Caki2 (cell line): ENCODE measurements at regions not wholly inside any gene's neighbourhood (a gene's known extent, or its start where the extent isn't known, plus 50 kb on each side); places are given as distances from the start of the nearest gene placed in this dataset.

ENCODE experiments used
- DNase-seq: peaks from one replicate; pipeline ENCODE4 v3.0.0-alpha.2; 2015; ENCODE audit warnings: low read depth
- in situ Hi-C: cut with HindIII; loops from 2 replicates; pipeline ENCODE4 v1.10.0; 2016; ENCODE audit warnings: low sequenced_read_pairs, low pct_unique_long_range_greater_than_20kb, mixed read lengths

GRCh38 chr6:195861-196360 lies 96.4 kb upstream of the DUSP22 start:
- in situ Hi-C loops: no loop called here
- no peak for DNase-seq

GRCh38 chr6:196543-196942 lies 95.7 kb upstream of the DUSP22 start:
- DNase-seq: no peak
- in situ Hi-C loops: no loop called here

- no peak for DNase-seq
- in situ Hi-C loops: no loop called here
Observed at GRCh38 chr6:203661-204060, 88.6 kb upstream of the DUSP22 start.

- no peak for DNase-seq
- in situ Hi-C loops: no loop called here
Observed at GRCh38 chr6:206264-206663, 86.0 kb upstream of the DUSP22 start.

GRCh38 chr6:208364-208763 lies 83.9 kb upstream of the DUSP22 start:
- in situ Hi-C loops: no loop called here
- DNase-seq: no peak

- no peak for DNase-seq
- in situ Hi-C loops: no loop called here
Observed at GRCh38 chr6:208938-209337, 83.3 kb upstream of the DUSP22 start.

- DNase-seq: no peak
- in situ Hi-C loops: no loop called here
Observed at GRCh38 chr6:209432-210103, 82.7 kb upstream of the DUSP22 start.

GRCh38 chr6:210104-210456 lies 82.2 kb upstream of the DUSP22 start:
- in situ Hi-C loops: no loop called here

GRCh38 chr6:210778-211374 lies 81.4 kb upstream of the DUSP22 start:
- in situ Hi-C loops: no loop called here
- no peak for DNase-seq

More at GRCh38 chr6:210104-210456, 82.2 kb upstream of the DUSP22 start:
- no peak for DNase-seq

- in situ Hi-C loops: no loop called here
Observed at GRCh38 chr6:211871-212497, 80.3 kb upstream of the DUSP22 start.

GRCh38 chr6:213284-213683 lies 79.0 kb upstream of the DUSP22 start:
- in situ Hi-C loops: no loop called here
- no peak for DNase-seq

More at GRCh38 chr6:211871-212497, 80.3 kb upstream of the DUSP22 start:
- no peak for DNase-seq

- in situ Hi-C loops: no loop called here
- DNase-seq: no peak
Observed at GRCh38 chr6:214428-214827, 77.9 kb upstream of the DUSP22 start.

GRCh38 chr6:215335-216034 lies 76.8 kb upstream of the DUSP22 start:
- DNase-seq: peak; percentile 87
- in situ Hi-C loops: no loop called here

GRCh38 chr6:217048-217659 lies 75.1 kb upstream of the DUSP22 start:
- in situ Hi-C loops: no loop called here
- no peak for DNase-seq

- in situ Hi-C loops: no loop called here
- DNase-seq: peak; percentile 64
Observed at GRCh38 chr6:218153-219018, 73.9 kb upstream of the DUSP22 start.

- DNase-seq: no peak
- in situ Hi-C loops: no loop called here
Observed at GRCh38 chr6:219019-219570, 73.2 kb upstream of the DUSP22 start.

- in situ Hi-C loops: no loop called here
- DNase-seq: no peak
Observed at GRCh38 chr6:219641-220198, 72.6 kb upstream of the DUSP22 start.
